8988T (cell line): ENCODE measurements at regions not wholly inside any gene's neighbourhood (a gene's known extent, or its start where the extent isn't known, plus 50 kb on each side); places are given as distances from the start of the nearest gene placed in this dataset.
"Not testable (repeated sequence)": the region's sequence is repeated elsewhere in the genome, so short reads cannot be mapped to it uniquely, and the experiment has no call there.

Experiments used
- DNase-seq: peaks from one replicate; pipeline ENCODE4 v3.0.0; 2011

DNA sequence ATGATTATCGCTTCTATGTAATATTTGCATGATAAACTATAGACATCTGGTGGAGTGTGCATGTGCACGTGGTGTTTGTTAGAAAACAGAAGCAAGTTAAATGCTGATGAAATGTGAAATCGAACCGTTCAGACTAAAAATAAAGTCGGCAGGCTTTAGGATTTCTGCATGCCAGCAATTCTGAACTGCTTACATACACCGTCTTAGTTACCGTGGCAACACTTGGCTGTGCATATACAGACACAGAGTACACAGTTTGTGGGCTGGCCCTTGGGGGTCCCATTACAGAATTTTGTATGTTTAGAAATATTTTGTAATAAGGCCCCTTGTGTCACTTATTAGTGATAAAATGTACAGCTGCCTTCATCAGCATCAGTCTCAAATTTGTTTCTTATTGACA lies 605.5 kb downstream of the RBFOX1 start:
- no peak for DNase-seq

DNA sequence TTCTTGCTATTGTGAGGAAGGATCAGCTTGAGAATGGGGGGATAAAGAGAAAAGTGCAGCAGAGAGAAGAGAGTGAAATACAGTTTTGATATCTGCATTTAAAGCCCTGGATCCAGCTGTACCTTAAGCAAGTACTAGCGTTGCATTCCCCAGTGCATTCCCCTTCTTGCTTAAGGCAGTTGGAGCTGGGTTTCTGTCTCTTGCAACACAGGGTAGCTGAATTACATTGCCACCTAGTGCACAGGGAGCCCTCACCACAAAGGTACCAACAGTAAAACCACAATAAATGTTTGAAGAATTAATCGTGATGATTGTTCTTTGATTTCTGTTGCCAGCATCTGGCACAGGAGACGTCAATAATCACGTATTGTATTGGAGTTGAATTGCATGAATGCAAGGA lies 588.7 kb downstream of the RBFOX1 start:
- DNase-seq = no peak

DNA sequence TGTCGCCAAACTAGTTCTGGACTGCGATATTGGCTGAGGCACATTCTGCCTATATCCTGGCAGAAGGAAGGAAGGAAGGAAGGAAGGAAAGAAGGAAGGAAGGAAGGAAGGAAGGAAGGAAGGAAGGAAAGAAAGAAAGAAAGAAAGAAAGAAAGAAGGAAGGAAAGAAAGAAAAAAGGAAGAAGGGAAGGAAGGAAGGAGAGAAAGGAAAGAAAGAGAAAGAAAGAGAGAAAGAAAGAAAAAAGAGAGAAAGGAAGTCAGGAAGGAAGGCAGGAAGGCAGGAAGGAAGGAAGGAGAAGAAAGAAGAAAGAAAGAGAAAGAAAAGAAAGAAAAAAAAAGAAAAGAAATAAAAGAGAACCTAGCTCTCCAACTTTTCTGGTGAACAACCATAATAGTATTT lies 587.1 kb downstream of the RBFOX1 start:
- DNase-seq = no peak

DNA sequence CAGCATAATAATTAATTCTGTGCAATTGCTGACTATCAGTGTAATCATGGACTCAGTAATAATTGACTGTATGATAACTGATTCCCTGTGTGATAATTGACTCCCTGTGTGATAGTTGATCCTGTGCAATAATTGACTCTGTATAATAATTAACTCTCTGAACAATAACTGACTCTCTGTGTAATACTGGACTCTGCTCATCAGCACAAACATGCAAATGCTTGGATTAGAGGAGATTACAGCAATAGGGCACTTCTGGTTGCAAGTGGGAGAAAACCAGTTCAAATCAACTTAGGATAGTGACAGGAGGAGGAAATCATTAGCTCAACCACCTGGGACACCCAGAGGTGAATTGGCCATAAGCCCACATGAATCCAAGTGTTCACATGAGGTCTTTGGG lies 582.1 kb downstream of the RBFOX1 start:
- no peak for DNase-seq

DNA sequence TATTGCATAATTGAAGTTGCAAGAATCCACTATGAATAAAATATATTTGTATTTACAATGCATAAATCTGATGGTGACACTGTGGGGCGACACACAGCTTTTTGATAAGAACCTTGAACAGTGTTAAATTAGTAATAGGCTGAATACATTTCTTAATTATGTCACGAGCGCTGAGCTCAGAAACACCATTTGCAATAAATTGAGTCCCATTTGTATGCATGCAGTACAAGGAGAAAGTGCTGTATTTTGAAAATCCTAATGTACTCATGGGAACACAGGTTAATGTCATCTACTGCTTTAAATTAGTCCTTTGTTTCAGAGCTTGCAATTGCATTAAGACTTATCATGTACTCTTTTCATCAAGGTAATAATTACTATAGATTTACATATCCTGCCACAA lies 579.5 kb downstream of the RBFOX1 start:
- DNase-seq = no peak

DNA sequence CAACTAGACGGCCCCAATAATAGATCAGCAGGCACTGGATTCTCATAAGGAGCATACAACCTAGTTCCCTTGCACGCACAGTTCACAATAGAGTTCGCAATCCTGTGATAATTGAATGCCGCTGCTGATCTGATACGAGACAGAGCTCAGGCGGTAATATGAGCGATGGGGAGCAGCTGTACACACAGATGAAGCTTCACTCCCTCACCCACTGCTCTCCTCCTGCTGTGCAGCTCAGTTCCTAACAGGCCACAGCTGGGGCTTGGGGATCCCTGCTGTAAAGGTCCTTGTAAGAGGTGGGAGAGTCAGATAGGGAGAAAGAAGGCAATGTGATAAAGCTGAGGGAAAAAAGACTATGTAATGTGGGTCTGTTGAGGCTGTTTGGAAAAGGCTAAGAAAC lies 577.5 kb downstream of the RBFOX1 start:
- no peak for DNase-seq

DNA sequence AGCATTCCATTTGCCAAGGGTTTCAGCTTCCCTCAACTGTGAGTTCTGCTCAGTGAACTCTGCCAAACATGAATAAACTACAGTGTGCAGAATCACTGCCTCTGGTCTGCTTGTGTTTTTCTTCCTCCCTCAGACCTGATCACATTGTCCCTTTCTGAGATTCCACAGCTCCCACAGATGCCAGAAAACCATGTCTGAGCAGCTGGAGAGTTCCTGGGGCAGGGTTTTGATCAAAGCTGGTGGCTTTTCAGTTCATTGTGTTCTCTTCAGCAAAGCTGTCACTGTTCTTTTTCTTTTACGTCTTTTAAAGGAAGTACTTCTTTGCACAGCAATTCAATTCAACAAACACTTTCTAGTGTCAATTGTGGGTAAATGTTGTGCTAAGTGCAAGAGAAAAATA lies 555.8 kb downstream of the RBFOX1 start:
- DNase-seq = no peak

DNA sequence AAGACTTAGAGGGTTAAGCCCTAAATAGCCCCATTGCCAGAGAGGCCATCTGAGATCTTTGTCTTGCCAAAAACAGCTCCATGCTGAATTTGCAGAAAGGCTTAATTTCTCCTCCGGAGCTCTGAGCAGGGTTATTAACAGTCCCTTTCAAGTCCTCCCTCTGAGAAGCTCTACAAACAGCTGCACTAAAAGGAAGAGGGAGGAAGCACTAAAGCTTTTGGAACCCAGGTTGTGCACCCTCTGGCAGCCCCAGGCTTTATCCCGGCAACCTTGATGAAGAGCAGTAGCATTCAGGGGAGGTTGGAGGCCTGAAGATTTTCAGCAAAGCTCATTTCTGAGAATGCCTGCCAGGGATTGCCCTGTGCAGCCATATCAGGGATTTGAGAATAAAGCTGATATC lies 554.7 kb downstream of the RBFOX1 start:
- DNase-seq = no peak

DNA sequence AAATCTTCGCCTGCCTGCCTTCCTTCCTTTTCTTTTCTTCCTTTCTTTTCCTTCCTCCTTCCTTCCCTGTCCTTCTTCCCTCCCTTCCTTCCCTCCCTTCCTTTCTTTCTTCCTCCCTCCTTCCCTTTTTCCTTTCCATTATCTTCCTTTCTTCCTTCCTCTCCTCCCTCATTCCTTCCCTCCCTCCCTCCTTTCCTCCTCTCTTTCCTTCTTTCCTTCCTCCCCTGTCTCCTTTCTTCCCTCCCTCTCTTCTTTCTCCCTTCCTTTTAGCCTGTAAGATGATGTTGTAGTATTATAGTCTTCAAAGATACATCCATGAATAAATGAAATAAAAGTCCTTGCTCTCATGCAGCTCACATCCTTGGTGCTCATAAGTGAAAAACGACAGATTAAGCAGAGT lies 539.3 kb downstream of the RBFOX1 start:
- DNase-seq = no peak

DNA sequence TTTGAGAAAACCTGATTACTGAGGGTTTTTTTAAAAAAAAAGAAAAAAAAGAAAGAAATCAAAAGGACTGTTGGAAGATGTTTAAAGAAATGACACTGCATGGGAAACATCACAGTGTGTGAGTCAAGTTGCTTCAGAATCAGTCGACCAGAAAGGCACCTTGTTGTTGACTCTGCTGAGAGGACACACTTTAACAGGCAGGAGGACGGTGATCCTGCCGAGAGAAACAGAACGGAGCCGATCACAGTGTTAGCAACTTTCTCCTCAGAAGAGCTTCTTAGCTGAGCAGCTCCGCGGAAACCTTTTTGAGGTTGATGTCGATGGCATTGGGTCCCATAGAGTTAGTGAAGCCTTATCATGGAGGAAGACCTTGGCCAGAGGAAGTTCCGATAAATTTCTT lies 538.7 kb downstream of the RBFOX1 start:
- no peak for DNase-seq

DNA sequence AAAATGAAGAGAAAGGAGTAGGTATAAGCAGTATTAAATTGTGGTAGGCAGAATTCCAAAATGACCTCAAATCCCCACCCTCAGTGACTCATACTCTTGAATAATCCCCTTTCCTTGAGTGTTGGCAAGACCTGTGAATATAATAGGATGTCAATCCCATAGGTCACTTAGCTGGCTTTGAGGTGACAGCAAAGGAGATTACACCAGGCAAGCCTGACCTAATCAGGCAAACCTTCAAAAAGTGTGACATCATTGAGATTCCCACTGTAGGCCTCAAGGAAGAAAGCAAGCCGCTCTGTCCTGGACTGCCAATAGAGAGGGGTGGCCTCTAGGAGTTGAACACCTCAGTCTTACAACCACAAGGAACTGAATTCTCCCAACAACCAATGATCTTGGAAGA lies 535.2 kb downstream of the RBFOX1 start:
- DNase-seq = no peak

DNA sequence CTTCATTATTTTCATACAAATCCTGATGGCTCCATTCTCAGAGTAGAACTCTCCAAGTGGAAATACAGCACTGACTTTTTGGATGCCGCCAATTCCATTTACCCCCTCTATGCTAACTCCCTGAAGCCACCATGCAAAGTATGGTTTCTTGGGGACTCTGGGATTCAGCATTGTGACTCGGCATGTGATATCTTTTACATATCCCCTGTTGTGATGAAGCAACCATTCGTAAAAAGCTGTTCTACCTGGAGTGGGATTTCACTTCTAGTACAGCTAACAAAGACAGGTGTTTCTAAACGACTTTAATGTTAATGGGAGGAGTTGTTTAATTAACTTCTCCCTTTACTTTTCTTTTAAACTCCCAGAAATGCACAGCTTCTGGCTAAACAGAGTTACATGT lies 533.5 kb downstream of the RBFOX1 start:
- DNase-seq = no peak

DNA sequence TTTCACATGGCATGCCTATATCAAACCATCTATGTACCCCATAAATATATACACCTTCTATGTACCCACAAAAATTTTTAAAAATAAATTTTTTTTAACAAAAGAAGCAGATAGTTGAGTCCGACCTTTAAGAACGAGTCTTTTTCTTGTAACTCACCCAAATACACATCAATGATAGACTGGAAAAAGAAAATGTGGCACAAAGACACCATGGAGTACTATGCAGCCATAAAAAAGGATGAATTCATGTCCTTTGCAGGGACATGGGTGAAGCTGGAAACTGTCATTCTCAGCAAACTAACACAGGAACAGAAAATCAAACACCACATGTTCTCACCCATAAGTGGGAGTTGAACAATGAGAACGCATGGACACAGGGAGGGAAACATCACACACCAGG lies 532.7 kb downstream of the RBFOX1 start:
- not testable (repeated sequence) for DNase-seq

DNA sequence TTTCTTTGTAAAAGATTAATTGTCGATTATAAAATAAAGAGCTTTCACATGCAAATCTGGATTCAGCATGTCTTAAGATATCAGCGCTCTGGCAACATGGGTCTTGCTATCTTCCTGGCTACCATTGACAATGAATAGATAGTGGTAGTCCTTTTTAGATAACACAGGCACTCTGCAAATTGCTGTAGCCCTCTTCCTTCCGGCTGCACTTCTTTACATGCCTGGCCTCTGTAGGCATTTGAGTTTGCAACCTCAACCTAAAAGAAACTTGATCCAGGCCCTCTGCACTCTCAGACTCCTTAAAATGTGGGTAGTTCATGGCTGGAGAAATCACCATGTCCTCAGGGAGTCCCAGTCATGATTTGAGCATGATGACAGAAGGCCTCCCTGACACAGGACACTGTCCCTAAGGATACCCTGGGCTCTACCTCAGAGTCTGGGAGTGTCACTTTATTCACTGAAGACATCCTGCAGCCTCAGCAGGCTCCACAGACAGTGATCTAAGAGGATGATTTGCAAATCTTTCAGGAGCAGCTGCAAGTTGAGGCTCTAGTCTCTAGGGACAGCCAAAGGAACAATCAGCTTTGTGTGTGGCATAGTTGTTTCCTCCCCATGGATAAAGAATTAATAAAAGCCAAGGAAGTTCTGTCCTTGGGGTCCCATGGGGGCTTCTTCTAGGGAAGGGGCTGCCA lies 529.4 kb downstream of the RBFOX1 start:
- no peak for DNase-seq

DNA sequence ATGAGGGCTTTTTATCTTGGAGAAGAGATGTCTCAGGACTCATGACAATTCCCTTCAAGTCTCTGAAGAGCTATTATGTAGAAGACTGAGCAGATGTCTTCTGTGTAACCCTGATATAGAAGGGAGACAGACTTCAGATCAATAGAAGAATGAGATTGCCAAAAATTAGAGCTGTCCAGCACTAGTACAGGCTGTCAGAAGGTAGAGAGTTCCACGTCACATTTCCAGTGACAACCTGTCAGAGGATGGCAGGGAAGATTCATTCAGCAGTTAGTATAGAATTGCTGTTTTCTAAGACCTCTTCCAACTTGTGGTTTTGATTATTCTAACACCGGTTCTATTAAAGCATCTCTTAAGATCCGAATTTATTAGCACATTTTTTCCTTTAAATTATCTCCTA lies 520.6 kb downstream of the RBFOX1 start:
- DNase-seq = no peak

DNA sequence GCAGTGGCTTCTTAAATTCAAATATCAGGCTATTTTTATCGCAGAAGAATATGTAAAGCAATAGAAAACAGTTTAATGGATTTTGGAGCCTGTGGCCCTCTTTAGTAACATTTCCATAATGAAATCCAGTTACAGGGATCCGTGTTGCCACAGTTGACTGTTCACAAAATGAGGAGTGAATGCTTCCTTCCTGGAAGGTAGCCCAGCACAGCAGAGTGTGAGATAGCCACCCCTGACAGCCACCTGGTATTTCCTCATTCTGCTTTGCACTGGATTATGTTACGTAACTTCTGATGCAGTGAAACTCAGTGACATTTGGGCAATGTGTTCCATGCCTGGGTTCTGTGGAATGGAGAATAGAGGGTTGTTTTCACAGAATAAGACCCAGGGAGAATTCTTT lies 517.2 kb downstream of the RBFOX1 start:
- DNase-seq = no peak

DNA sequence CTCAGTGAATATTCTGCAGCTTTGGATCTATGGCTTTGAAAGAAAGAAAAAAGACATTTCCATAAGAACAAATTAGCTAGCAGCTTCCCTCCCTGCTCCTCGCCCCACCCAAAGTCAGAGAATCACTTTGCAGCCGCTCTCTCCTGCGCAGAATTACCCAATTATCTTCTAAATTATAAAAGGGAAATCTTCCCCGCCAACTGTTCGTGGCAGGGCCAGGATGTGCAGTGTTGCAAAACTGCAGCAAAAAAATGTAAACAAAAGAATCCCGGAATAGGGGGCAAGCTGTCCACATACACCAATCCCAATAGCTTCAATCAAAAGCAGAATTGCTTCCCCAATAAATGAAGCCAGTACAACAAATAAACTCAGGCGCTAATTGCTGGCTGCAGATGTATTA lies 510.6 kb downstream of the RBFOX1 start:
- DNase-seq = no peak

DNA sequence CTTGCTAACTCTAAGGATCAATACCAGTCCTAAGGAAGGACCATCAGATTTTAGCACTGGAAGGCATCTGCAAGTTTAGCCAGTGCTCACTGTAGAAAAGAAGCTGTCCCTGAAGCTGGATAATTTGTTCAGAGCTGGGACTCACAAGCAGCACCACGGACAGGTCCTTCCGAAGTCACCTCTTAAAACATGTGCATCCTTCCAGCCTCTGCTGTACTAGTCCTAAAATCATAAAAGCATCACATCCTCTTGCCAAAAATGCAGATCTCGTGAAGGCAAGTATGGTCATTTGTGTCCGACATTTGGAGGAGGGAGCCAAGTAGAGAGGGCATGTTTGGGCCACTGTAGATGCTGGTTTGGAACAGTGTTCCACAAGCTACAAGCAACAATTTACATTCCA lies 506.9 kb downstream of the RBFOX1 start:
- no peak for DNase-seq

DNA sequence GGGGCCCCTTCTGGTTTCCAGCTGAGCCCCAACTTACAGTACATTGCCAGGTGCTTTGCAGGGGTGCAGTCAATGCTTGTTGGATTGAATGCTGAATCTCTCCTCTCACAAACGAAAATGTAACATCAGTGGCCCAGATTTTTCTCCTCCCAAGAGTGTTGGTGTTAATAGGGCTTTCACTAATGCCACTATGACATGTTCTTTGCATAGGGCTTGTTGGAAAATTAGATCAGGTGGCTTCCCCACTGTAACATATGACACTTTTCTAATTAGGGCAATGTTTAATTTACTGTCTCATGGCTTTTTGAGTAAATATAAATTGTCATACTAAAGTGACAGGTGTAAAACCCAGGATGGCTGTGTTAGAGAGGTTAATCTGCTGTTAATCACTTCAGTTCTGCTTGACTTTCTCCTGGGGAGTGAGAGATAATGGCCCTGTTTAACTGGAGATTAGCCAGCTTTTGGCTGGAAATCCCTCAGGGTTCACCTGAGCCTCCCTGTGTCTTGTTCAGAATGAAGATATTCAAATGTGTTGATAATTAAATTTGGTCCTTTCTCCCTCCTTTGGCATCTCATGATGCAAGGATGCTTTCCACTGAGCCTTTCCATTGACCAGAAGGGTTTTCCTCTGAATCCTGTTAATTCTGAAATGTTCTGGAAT lies 502.3 kb downstream of the RBFOX1 start:
- no peak for DNase-seq

DNA sequence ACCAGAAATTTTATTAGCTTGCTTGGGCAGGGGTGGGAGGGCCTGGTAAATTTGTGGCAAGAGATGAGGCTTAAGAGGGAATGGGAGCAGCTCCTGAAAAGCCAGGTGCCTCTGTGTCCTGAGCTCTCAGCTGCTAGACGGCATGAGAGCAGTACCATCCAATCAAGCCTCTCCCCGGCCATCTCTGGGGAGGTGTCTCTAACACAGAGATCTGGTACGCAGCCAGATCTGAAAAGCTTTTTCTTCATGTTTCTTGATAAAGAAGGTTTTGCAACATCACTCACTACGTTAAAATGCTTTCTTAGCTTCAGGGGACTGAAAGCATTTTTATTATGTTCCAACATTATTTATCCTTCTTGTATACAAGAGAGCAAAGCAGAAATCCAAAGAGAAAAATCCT lies 488.2 kb downstream of the RBFOX1 start:
- no peak for DNase-seq

DNA sequence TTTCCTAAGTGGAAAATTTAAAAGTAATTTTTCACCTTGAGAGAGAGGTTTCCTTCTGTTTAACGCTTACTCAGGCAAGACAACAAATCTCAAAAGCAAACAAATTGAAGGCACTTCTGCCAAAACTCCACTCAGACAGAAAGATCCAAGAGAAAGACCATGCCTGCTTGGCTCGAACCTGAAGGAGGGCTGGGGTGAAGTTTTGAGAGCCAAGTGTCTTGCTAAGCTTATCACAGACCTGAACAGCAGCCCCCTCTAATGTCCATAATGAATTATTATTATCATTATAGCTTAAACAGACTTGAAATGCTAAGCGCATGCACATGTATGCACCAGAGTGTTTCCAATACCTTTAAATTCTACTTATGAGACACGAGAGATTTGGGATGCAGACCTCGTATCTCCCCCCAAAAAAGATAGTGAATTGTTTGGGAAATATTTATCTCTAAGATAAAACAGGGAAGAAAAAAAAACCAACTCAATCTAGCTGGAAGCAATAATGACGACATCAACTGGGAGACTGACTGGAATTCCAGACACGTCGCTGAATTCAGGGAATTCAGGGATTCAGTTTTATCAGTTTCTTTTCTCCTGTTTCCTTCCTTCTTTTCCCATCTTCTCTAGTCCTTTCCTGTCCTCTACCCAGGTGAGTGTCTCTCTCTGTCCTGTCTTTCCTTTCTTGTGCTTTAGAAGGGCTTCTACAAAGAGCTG lies 473.2 kb downstream of the RBFOX1 start:
- no peak for DNase-seq

DNA sequence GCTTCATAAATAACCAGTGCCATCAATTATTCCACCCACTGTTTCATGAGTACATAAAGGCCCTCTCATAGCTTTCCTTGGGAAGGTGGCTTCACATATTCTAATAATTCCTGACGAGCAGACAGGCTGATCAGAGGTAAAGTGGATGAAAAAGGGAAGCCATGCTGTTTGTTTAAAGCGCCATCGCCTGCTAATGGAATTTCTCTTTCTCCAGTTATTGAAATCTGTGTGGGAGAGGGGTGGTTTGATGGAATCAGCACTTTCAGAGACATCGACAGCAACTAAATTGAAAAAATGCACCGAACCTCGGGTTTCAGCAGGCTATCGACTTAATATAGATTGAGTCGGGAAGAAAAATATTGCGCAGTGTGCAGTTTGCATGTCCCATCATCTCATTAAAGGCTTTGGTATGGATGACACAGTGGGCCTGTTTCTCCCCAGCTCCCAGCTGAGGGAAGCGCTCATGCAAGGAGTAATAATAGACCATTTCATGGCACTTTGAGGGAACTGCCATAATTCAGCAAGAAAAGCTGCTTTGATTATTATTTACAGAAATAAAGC lies 472.1 kb downstream of the RBFOX1 start:
- no peak for DNase-seq

DNA sequence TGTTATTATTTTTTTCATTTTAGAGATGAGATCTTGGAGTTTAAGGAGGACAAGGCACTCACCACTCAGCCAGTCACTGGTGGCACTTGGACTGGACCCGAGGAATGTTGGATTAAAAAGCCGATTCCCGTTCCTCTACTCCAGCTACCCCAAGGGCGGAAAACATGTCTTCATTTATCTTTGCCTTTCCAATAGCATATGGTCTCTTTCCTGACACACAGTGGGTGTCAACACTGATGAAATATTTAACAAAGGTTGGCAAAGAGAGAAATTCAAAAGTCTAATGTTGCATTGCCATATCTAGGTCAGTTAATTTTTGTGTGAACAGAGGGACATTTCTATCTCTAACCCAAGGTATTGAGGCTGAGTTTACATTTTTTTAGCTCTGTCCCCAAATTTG lies 459.7 kb downstream of the RBFOX1 start:
- DNase-seq = no peak

DNA sequence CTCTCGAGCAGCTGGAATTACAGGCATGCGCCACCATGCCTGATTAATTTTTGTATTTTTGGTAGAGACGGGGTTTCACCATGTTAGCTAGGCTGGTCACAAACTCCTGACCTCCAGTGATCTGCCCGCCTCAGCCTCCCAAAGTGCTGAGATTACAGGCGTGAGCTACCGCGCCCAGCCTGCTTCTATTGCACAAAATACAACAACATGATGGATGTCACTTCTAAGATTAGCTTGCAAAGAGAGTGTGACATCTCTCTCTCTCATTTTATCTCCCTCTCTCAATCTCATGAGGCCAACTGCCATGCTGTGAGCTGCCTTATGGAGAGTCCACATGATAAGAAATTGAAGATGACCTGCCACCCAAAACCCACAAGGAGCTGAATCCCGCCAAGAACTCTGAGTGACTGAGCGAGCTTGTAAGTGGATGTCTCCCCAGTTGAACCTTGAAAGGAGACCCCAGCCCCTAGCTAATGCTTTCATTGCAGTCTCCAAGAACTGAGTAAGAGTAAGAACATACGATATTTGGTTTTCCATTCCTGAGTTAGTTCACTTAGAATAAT lies 458.5 kb downstream of the RBFOX1 start:
- no peak for DNase-seq
